ENCODE measurements at regions not wholly inside any gene's neighbourhood (a gene's known extent, or its start where the extent isn't known, plus 50 kb on each side); places are given as distances from the start of the nearest gene placed in this dataset.

DNA sequence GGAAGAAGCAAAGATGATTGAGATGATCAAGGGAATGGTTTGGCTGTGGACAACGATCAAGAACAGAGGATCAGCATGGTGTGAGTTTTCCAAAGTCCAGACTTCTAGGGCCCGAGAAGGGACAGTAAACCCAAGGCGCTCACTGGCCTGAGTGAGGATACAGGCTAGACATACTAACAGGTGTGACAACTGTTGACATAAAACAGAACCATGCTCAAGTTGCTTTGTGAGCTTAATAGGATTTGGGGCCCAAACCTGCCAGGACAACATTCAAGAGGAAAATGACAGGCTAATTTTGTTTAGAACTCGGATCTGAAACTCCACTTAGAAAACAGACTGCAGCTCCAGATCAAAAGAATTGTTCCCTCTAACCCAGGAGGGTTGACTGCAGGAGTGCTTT, 68.1 kb upstream of the ACKR3 start:
- no peak for DNase-seq

DNA sequence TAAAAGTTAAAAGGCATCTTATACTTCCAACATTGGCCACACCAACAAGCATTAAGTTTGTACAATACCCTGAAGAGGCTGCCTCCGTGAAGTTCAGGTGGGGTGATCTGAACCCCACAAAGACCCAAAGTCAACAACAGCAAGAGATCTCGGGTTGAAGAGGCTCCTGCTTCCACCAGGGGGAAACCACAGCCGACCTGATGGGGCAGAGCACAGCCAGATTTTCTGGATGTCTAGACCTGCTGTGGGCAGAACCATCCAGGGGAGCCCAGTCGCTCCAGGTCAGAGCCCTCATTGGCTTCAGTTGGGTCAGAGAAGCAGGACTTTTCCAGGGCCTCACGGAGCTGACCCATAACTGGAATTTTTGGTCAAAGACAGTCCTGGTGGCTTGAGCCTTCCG, 66.5 kb upstream of the ACKR3 start:
- DNase-seq, result no peak

DNA sequence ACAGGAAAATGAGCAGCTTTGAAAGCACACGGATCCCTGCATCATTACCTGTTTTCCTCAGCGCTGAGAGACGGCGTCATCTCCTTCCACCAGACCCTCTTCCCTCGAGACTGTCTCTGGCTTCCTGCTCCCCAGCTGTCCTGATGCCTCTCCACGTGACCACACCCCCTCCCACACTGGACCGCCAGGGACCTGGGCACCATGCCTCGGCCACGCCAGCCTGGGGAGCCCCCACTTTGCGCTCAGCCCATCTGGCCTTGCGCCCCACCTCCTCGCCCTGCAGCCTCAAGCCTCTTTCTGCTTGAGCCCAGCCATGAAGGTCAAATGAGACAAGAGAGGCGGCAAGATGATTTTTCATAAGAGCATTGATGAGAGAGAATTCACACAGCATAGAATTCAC, 66.0 kb upstream of the ACKR3 start:
- DNase-seq, result no peak

DNA sequence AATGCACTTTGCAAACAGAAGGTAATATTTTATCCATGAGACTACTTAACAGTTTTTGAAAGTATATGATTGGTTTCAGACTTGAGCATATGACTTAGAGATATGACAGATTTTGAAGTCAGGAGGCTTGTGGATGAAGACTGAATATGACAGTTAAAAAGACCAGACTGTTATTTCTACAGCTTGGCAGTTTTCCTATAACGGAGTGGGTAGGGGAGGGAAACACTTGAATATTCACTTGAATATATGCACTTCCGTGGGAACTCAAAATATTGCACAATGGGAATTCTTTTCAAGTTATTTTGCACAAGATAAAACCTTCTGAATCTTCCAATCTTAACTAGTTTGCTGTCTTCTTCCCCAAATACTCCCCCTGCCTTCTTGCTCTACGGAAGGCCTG, 64.6 kb upstream of the ACKR3 start:
- no peak for DNase-seq

DNA sequence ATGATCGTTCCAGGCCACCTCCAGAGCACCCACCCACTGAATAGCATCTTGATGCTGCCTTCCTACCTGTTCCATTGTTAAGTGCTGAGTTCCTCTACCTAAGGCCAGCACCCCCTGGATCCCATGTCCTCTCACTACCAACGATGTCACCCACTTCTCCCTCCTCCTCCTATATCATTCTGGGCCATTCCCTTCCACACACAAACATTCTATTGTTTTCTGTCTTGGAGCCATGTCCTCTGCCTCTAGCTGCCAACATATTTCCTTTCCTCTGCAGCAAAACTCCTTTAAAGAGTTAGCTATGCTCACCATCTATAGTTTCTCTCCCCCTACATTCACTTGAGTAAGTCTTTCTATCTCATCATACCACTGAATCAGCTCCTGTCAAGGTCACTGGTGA, 64.0 kb upstream of the ACKR3 start:
- DNase-seq, result no peak

DNA sequence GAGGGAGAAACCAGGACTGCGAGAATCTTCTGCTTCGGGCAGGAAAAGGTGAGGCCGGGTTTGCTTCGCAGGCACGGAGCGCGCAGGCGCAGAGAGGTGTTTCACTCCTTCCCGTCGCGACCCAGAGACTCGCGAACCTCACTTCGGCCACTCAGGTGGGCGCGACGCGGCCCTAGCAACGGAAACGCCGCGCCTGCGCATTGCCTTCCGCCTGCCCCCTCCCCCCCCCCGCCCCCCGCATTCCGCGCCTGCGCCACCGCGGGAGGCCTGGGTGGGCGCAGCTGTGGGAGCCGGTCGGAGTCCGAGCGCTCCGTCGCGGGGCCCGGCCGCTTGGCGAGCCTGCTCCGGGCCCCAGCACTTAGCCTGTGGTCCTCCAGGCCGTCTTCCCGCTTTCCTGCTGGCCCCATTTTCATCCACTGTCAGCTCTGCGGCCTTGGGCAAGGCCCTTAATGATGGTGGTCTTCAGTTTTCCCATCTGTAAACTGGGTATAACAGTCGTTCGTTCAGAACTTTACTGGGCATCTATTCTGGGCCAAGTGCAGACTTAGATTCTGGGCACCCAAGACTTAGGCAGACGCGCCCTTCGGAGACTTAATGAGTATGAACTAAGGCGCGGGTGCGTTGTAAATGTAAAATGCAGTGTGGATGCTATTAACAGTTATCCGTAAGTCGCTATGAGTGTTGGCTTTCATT, 62.1 kb upstream of the ACKR3 start:
- no peak for DNase-seq

DNA sequence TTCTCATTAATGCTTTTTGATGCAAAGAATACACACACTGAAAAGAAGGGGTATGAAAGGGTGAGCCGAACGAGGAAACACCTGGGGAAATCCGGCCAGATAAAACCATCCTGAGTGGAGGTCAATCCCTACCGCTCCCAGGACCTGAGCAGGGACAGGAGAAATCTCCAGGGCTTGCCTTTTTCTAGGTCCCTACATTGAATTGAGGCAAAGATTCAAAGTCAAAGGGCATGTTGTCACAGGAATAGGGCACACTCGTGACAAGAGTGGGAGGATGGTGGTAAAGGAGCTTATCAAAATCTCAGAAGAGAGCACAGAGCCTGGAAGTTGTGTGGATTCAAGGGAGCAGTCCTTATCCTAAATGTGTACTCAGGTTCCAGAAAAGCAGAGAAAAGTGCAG, 61.2 kb upstream of the ACKR3 start:
- no peak for DNase-seq

DNA sequence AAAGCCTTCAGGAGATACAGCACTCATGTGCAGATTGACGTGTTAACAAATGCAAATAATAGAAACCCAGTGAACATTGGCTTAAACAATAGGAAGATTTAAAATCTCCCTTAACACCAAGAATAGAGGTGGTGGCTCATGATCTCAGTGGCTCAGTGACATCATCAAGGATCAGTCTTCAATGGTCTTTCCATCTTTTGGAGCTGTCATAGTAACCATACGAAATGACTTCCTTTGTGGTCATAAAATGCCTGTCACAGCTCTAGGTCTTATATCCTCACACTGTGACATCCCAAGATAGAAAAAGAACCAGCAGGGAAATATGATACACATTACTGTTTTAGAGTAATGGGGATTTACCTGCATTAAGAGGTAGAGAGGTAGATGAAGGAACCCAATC, 59.6 kb upstream of the ACKR3 start:
- DNase-seq, result no peak

DNA sequence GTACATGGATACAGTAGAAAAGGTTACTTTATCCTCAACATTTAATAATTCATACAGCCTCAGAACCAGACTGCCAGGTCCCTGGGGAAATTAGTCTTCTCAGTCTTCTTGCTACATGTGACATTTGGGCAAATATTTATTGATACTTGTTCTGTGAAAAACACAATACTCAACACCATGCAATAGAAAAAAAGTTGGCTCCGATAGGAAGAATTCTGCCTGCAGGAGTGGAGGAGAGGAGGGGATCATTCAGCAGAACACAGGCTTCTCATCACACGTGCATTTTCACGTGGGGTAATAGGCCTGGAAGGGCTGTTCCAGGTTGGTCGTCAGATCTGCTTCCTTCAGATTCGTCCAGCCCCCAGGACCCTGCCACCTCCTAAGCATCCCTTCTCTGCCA, 58.4 kb upstream of the ACKR3 start:
- DNase-seq, result no peak

DNA sequence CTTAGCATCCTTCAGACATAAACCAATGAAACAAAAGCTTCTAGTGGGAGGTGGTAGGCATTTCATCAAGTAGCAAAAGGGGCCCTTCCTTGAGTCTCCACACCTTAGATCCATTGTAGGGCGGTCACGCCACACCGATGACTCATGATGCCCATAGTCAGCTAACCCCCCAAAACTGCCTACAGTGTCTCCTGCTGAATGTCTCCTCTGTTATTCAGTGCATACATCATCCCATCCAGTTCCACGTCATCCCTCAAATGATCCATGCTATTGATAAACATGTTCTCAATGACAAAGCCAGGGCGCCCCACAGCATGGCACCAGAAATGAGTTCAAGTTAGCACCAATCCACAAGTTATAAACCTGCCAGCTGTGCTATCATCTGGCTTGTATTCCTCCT, 57.4 kb upstream of the ACKR3 start:
- no peak for DNase-seq

DNA sequence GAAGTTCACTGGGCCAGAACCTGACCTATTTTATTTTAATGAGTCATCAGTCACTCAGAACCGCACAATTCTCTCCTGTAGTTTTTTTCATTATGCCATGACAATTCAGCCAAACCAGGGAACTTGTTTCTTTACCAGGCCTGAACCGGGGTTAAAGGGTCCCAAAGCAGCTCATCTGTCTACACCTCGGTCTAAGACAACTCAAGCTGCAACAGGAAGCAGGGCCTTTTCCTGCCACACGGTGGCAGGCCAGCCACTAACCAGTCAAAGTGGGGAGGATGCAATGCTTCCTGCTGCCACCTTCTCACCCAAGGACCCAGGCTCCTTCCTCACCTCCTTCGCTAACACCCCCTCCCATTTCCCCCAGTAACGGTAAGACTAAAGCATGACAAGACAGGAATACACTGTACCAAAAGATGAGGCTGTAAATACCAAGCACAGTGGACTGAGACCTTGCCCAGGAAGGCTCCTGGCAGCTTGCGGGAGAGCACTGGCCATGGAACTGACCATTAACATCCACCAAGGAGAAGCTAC, 56.7 kb upstream of the ACKR3 start:
- DNase-seq, result peak; percentile 40

DNA sequence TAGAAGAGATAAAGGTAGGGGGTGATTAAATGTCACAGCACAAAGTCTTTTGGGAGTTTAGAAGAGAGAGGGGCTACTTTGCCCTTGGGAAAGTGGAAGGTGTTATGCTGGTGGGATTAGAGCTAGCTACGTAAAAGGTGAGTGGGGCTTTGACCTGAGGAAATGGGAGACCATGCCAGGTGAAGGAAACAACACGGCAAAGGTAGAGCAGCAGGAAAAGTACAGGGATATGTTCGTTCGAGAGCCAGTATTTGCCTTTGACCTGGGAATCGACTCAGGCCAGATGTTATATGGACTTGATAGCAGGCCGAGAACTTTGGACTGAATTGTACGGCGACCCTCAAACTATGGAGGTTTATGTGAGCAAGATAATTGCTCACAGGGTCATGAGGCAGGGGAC, 55.7 kb upstream of the ACKR3 start:
- DNase-seq, result no peak

DNA sequence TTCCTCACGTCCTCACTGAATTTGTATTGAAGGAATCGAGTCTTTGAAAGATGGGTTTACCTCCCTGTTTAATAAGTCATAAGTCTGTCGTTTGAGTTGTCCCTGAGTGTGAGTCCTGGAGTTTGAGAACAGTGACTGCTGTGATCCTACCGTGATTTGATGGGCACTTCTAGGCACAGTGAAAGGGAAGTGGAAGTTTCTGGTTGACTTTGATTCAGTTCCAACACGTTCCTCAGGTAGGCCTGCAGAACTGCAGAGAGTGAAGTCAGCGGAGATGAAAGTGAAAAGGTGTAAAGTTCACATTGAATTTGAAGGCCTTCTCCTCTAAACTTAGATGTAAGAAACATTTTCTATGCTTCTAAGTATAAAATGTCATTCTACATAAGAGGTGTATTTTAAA, 52.9 kb upstream of the ACKR3 start:
- no peak for DNase-seq

DNA sequence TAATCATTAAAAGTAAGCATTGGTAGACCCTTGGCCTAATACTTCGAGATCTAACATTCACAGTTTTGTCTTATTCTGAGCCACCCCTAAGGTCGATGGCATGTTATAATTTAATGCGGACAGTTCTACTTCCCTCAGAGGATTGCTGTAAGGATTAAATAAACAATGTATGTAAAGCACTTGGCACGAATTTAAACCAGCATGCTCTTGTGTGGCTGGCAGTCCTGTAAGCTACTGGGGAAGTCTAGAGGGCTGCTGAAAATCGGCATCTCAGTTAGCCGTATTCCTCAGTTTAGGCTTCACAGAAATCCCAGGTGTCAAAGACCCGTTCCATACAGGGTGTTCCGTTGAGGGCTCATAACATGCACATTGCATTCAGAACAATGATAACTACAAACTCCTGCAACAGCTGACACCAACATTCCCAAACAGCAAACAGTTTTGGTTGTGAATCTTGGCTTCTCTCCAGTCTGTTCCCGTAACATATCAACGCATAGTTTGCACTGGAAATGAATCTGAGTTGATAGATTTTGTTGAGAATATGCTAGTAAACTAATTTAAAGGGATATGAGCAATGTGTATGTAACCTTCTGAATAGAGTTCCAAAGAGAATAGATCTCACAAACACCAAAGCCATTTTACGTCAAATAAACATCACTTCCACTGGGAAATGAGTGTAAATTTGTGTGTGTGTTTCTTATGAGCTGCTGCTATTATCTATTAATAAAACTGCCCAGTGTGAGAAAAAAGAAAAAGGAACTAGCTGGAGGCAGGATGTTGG, 52.2 kb upstream of the ACKR3 start:
- no peak for DNase-seq

Data from 8988T (cell line).